HG03442 (cell line): ENCODE measurements at regions not wholly inside any gene's neighbourhood (a gene's known extent, or its start where the extent isn't known, plus 50 kb on each side); places are given as distances from the start of the nearest gene placed in this dataset.

Experiments used
- ATAC-seq: cut with Tn5 transposase; IDR thresholded peaks from one replicate; pipeline ENCODE4 v1.9.1; 2021; ENCODE audit warnings: mild to moderate bottlenecking, moderate library complexity; ENCODE audit not compliant: unreplicated experiment

GRCh38 chr1:228985661-228986060, 250.4 kb downstream of the RHOU start:
- ATAC-seq = no peak

GRCh38 chr1:228986093-228986904, 251.0 kb downstream of the RHOU start:
- no peak for ATAC-seq

- ATAC-seq = no peak
These were observed 252.0 kb downstream of the RHOU start for GRCh38 chr1:228987286-228987685.

GRCh38 chr1:228987736-228988506, 252.6 kb downstream of the RHOU start:
- ATAC-seq = no peak

- ATAC-seq = no peak
These were observed 253.4 kb downstream of the RHOU start for GRCh38 chr1:228988664-228989063.

GRCh38 chr1:228989176-228989575, 253.9 kb downstream of the RHOU start:
- ATAC-seq = no peak

GRCh38 chr1:228989676-228989991, 254.4 kb downstream of the RHOU start:
- ATAC-seq = no peak

GRCh38 chr1:228989992-228990827, 254.9 kb downstream of the RHOU start:
- no peak for ATAC-seq

- ATAC-seq = no peak
These were observed 255.8 kb downstream of the RHOU start for GRCh38 chr1:228990906-228991569.

GRCh38 chr1:228992044-228992443, 256.8 kb downstream of the RHOU start:
- ATAC-seq = no peak

- no peak for ATAC-seq
These were observed 257.7 kb downstream of the RHOU start for GRCh38 chr1:228992907-228993535.

- ATAC-seq = no peak
These were observed 259.7 kb downstream of the RHOU start for GRCh38 chr1:228994676-228995594.

GRCh38 chr1:228996281-228996680, 261.0 kb downstream of the RHOU start:
- no peak for ATAC-seq

- ATAC-seq = no peak
These were observed 262.5 kb downstream of the RHOU start for GRCh38 chr1:228997721-228998144.

- ATAC-seq = no peak
These were observed 262.9 kb downstream of the RHOU start for GRCh38 chr1:228998179-228998578.

GRCh38 chr1:228999446-229000170, 264.3 kb downstream of the RHOU start:
- no peak for ATAC-seq

GRCh38 chr1:229000187-229000586, 264.9 kb downstream of the RHOU start:
- ATAC-seq = no peak

- ATAC-seq = no peak
These were observed 266.3 kb downstream of the RHOU start for GRCh38 chr1:229001467-229002011.
